Prostate gland (tissue), 2 donors: ENCODE measurements at regions not wholly inside any gene's neighbourhood (a gene's known extent, or its start where the extent isn't known, plus 50 kb on each side); places are given as distances from the start of the nearest gene placed in this dataset.

ENCODE experiments used
- DNase-seq: peaks from one replicate; pipeline ENCODE4 v3.0.0-alpha.2; 2019; ENCODE audit warnings: low spot score
- H3K27ac ChIP-seq, 2 donors: fragments of 200-600 bp; sonication (generic); 2 replicates each; pipeline ENCODE4 v1.5.1; 2017 to 2019
- H3K27me3 ChIP-seq: fragments of 200-600 bp; sonication (generic); replicated peaks from 2 replicates; pipeline ENCODE4 v1.5.1; 2019; ENCODE audit not compliant: insufficient read depth
- H3K36me3 ChIP-seq, 2 donors: fragments of 200-600 bp; sonication (generic); 1 replicate in 1 of 2; 2 replicates in 1 of 2; pipeline versions ENCODE4 v1.5.1 to v1.8.1; 2017 to 2019
- H3K4me1 ChIP-seq: fragments of 200-600 bp; sonication (generic); replicated peaks from 2 replicates; pipeline ENCODE4 v1.5.1; 2019
- H3K4me3 ChIP-seq, 2 donors: fragments of 200-600 bp; sonication (generic); 2 replicates each; pipeline ENCODE4 v1.5.1; 2017 to 2019
- H3K9me3 ChIP-seq: fragments of 200-600 bp; sonication (generic); 2 replicates; pipeline ENCODE4 v1.5.1; 2017
- CTCF ChIP-seq, 4 experiments: fragments of 200-600 bp in 2 of 4; fragments of 450-650 bp in 2 of 4; sonication (generic) in 2 of 4; IDR thresholded peaks; 1 replicate in 3 of 4; 2 replicates in 1 of 4; pipeline ENCODE4 v1.5.1; 2016 to 2019; ENCODE audit warnings: antibody characterized with exemption in 4 of 4, mild to moderate bottlenecking in 2 of 4, moderate library complexity in 2 of 4
- POLR2A ChIP-seq: fragments of 450-650 bp; IDR thresholded peaks from one replicate; pipeline ENCODE4 v1.6.1; 2016; ENCODE audit warnings: antibody characterized with exemption, mild to moderate bottlenecking
- POLR2AphosphoS5 ChIP-seq: sonication (generic); formaldehyde crosslinking; IDR thresholded peaks from one replicate; pipeline ENCODE4 v1.6.1; 2017; ENCODE audit warnings: antibody characterized with exemption
- WGBS: methylation state at CpG from one replicate; pipeline ENCODE4 v1.1.5; 2018; 5-methylcytosine and 5-hydroxymethylcytosine counted together
- intact Hi-C: fragments of 100-400 bp; cut with DNase I; formaldehyde crosslinking; loops from one replicate; pipeline ENCODE4 v1.14.2; 2022

DNA sequence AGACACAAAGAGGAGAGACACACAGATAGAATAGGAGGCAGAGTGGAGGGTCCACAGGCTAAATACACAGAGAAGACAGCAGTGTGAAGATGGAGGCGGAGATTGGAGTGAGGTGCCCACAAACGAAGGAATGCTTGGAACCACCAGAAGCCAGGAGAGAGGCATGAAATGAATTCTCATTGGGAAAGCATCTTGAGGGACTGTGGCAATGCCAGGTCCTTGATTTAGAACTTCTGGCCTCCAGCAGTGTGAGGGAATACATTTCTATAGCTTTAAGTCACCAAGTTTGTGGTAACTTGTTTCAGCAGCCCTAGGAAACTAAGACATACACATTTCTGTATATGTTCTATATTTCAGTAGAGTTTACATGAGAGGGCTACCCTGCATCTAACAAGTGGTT lies 396.6 kb upstream of the ZNF608 start:
- no peak overlapping the region for H3K27ac ChIP-seq
- H3K27me3 ChIP-seq: no peaks in the 10 kb centered on the region
- no peak overlapping the region for H3K4me3 ChIP-seq
- no peak for DNase-seq
- no peaks in the 10 kb centered on the region for H3K9me3 ChIP-seq
- WGBS: 89% methylated on average over 2 of the region's 2 CpGs
- intact Hi-C loops: no loop called here
- TF ChIP-seq POLR2A: no peak
- TF ChIP-seq POLR2AphosphoS5: no peak
- no peaks in the 10 kb centered on the region for H3K4me1 ChIP-seq
- no peaks in the 10 kb centered on the region for H3K36me3 ChIP-seq

- no peaks in the 10 kb centered on the region for H3K9me3 ChIP-seq
- no peaks in the 10 kb centered on the region for H3K4me1 ChIP-seq
- no peak for DNase-seq
- H3K27ac ChIP-seq: no peak overlapping the region
- H3K36me3 ChIP-seq: no peaks in the 10 kb centered on the region
- H3K27me3 ChIP-seq: no peaks in the 10 kb centered on the region
- H3K4me3 ChIP-seq: no peak overlapping the region
- 90% methylated on average over 1 of the region's 1 CpG for WGBS
- intact Hi-C loops: no loop called here
- no peak for TF ChIP-seq POLR2A
- no peak for TF ChIP-seq POLR2AphosphoS5
- TF ChIP-seq CTCF (IDR thresholded peaks at IDR 0.05): no peak
Measured at GRCh38 chr5:125148076-125148475, 401.6 kb upstream of the ZNF608 start.

GRCh38 chr5:125148706-125149105 lies 402.3 kb upstream of the ZNF608 start:
- Histone ChIP-seq H3K9me3 (no peaks in the 10 kb centered on the region), H3K36me3 (no peaks in the 10 kb centered on the region), H3K27me3 (no peaks in the 10 kb centered on the region), H3K27ac (no peak overlapping the region), H3K4me3 (no peak overlapping the region), H3K4me1 (no peaks in the 10 kb centered on the region)
- WGBS: 70% methylated on average over 3 of the region's 3 CpGs
- intact Hi-C loops: no loop called here
- DNase-seq: no peak
- no peak for TF ChIP-seq POLR2A
- TF ChIP-seq CTCF (IDR thresholded peaks at IDR 0.05): no peak
- no peak for TF ChIP-seq POLR2AphosphoS5

DNA sequence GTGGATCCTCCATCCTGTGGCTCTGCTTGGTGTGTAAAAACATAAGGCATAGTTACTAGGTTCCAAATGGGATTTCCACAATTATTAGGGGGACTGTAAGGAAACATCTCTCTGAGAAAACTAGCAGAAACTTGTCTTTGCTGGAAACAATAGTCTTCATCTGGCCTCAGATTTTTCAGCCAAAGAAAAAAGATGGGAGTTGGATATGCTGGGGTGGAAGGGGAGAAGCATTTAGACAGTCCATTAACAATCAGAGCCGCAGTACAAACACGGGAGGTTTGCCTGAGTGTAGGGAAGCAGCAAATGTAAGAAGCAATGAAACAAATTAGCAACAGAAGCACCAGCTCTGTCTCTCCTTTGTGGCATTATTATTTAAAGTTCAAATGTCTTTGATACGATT lies 402.7 kb upstream of the ZNF608 start:
- no peaks in the 10 kb centered on the region for H3K9me3 ChIP-seq
- no peaks in the 10 kb centered on the region for H3K27me3 ChIP-seq
- intact Hi-C loops: no loop called here
- H3K4me1 ChIP-seq: no peaks in the 10 kb centered on the region
- DNase-seq: no peak
- H3K36me3 ChIP-seq: no peaks in the 10 kb centered on the region
- 64% methylated on average over 3 of the region's 3 CpGs for WGBS
- TF ChIP-seq POLR2AphosphoS5: no peak
- no peak for TF ChIP-seq CTCF (IDR thresholded peaks at IDR 0.05)
- no peak for TF ChIP-seq POLR2A
- H3K27ac ChIP-seq: no peak overlapping the region
- no peak overlapping the region for H3K4me3 ChIP-seq

DNA sequence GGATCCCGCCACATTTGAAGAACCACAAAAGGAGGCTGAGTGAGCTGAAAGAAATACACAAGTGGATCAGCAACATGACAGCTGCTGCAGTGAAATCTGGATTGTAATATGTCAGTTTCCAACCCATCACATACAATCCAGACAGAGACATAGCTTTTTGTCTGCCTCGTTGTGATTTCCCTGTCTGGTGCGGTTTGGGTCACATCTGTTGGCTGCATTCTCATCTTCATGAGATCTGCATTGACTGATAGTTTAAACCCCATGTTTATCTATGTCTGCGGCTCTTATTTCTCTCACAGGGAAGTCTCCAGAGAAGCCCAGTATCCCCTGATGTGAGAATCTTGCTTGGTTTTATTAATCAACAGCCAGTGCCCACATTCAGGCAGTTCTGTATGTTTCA lies 403.1 kb upstream of the ZNF608 start:
- Histone ChIP-seq H3K9me3 (no peaks in the 10 kb centered on the region), H3K4me3 (no peak overlapping the region), H3K27ac (no peak overlapping the region), H3K4me1 (no peaks in the 10 kb centered on the region), H3K27me3 (no peaks in the 10 kb centered on the region), H3K36me3 (no peaks in the 10 kb centered on the region)
- TF ChIP-seq CTCF (IDR thresholded peaks at IDR 0.05): no peak
- TF ChIP-seq POLR2A: no peak
- no peak for TF ChIP-seq POLR2AphosphoS5
- DNase-seq: no peak
- 67% methylated on average over 4 of the region's 4 CpGs for WGBS
- intact Hi-C loops: no loop called here
